Liver (tissue), 8 donors: ENCODE measurements at regions not wholly inside any gene's neighbourhood (a gene's known extent, or its start where the extent isn't known, plus 50 kb on each side); places are given as distances from the start of the nearest gene placed in this dataset.

Source experiments
- DNase-seq: peaks from one replicate; pipeline ENCODE4 v3.0.0-alpha.2; 2017; ENCODE audit warnings: low spot score
- H3K27ac ChIP-seq, 2 donors: one replicate each; pipeline ENCODE4 v1.7.0; 2013; ENCODE audit warnings: inconsistent platforms in 2 of 2, low read length in 2 of 2, control low read depth in 1 of 2, low read depth in 1 of 2, mild to moderate bottlenecking in 1 of 2
- H3K27me3 ChIP-seq, 4 donors: one replicate each; pipeline versions ENCODE4 v1.6.1 to v1.7.0; 2013; ENCODE audit warnings: low read length in 3 of 4, inconsistent platforms in 1 of 4, mild to moderate bottlenecking in 1 of 4, moderate library complexity in 1 of 4; ENCODE audit not compliant: control insufficient read depth in 4 of 4, insufficient read depth in 4 of 4
- H3K36me3 ChIP-seq, 4 donors: one replicate each; pipeline versions ENCODE4 v1.6.1 to v1.7.0; 2013; ENCODE audit warnings: low read length in 3 of 4, mild to moderate bottlenecking in 3 of 4, low read depth in 1 of 4, moderate library complexity in 1 of 4; ENCODE audit not compliant: control insufficient read depth in 4 of 4, insufficient read depth in 3 of 4
- H3K4me1 ChIP-seq, 4 donors: one replicate each; pipeline versions ENCODE4 v1.6.1 to v1.7.0; 2013; ENCODE audit warnings: low read length in 3 of 4, mild to moderate bottlenecking in 3 of 4, moderate library complexity in 1 of 4; ENCODE audit not compliant: control insufficient read depth in 4 of 4, insufficient read depth in 4 of 4
- H3K4me3 ChIP-seq, 3 donors: one replicate each; pipeline versions ENCODE4 v1.6.1 to v1.7.0; 2013; ENCODE audit warnings: low read length in 3 of 3, control low read depth in 1 of 3, low read depth in 1 of 3, mild to moderate bottlenecking in 1 of 3
- H3K9ac ChIP-seq, 2 donors: one replicate each; pipeline ENCODE4 v1.7.0; 2013; ENCODE audit warnings: low read length in 2 of 2, mild to moderate bottlenecking in 2 of 2, moderate library complexity in 2 of 2, control low read depth in 1 of 2, low read depth in 1 of 2
- H3K9me3 ChIP-seq, 4 donors: one replicate each; pipeline versions ENCODE4 v1.6.1 to v1.7.0; 2013; ENCODE audit warnings: low read length in 3 of 4; ENCODE audit not compliant: control insufficient read depth in 4 of 4
- EGR1 ChIP-seq, 2 donors: IDR thresholded peaks; 2 replicates each; pipeline ENCODE4 v1.6.1; 2016 to 2018; ENCODE audit warnings: antibody characterized with exemption in 2 of 2, low read depth in 2 of 2
- FOXA1 ChIP-seq: IDR thresholded peaks from 2 replicates; pipeline ENCODE4 v1.6.1; 2016; ENCODE audit warnings: antibody characterized with exemption
- FOXA2 ChIP-seq: IDR thresholded peaks from 2 replicates; pipeline ENCODE4 v1.6.1; 2016; ENCODE audit warnings: antibody characterized with exemption
- GABPA ChIP-seq, 2 donors: IDR thresholded peaks in 1 of 2; conservative IDR thresholded peaks in 1 of 2; 2 replicates each; pipeline ENCODE4 v1.6.1; 2016; ENCODE audit warnings: antibody characterized with exemption in 2 of 2, mild to moderate bottlenecking in 1 of 2, moderate library complexity in 1 of 2
- HNF4A ChIP-seq, 2 donors: conservative IDR thresholded peaks; 2 replicates each; pipeline ENCODE4 v1.6.1; 2016; ENCODE audit warnings: antibody characterized with exemption in 2 of 2, mild to moderate bottlenecking in 2 of 2
- HNF4G ChIP-seq: IDR thresholded peaks from 2 replicates; pipeline ENCODE4 v1.6.1; 2016; ENCODE audit warnings: antibody characterized with exemption
- JUND ChIP-seq, 2 donors: IDR thresholded peaks; 2 replicates each; pipeline ENCODE4 v1.6.1; 2016; ENCODE audit warnings: antibody characterized with exemption in 2 of 2
- NR2F2 ChIP-seq: IDR thresholded peaks from 2 replicates; pipeline ENCODE4 v1.6.1; 2016; ENCODE audit warnings: antibody characterized with exemption
- RAD21 ChIP-seq, 2 donors: IDR thresholded peaks; 2 replicates each; pipeline ENCODE4 v1.6.1; 2016; ENCODE audit warnings: antibody characterized with exemption in 2 of 2, mild to moderate bottlenecking in 2 of 2
- RXRA ChIP-seq, 2 donors: IDR thresholded peaks; 2 replicates each; pipeline ENCODE4 v1.6.1; 2017 to 2018; ENCODE audit warnings: antibody characterized with exemption in 2 of 2, mild to moderate bottlenecking in 1 of 2
- TAF1 ChIP-seq: conservative IDR thresholded peaks from 2 replicates; pipeline ENCODE4 v1.6.1; 2016; ENCODE audit warnings: antibody characterized with exemption, mild to moderate bottlenecking
- WGBS: extraction: QIAGEN DNeasy Blood & Tissue Kit; methylation state at CpG from one replicate; pipeline ENCODE4 v1.1.7; 2013; 5-methylcytosine and 5-hydroxymethylcytosine counted together
- TF ChIP-seq, protein P1 (sequence below): IDR thresholded peaks from 2 replicates; pipeline ENCODE4 v1.6.1; 2016; ENCODE audit warnings: antibody characterized with exemption
- TF ChIP-seq, protein P2 (sequence below): IDR thresholded peaks from 2 replicates; pipeline ENCODE4 v1.6.1; 2016; ENCODE audit warnings: antibody characterized with exemption
- TF ChIP-seq, protein P3 (sequence below): IDR thresholded peaks from 2 replicates; pipeline ENCODE4 v1.6.1; 2016; ENCODE audit warnings: antibody characterized with exemption, mild to moderate bottlenecking
- TF ChIP-seq, protein P4 (sequence below): fragments of 150-350 bp; IDR thresholded peaks from 2 replicates; pipeline ENCODE4 v1.5.1; 2017; ENCODE audit warnings: improper control_type of control experiment, low read depth, low read length; ENCODE audit not compliant: missing input control
- donor health status: healthy.
- donor health status: healthy.
- donor health status: healthy.
- donor health status: healthy.
- donor health status: healthy.

DNA sequence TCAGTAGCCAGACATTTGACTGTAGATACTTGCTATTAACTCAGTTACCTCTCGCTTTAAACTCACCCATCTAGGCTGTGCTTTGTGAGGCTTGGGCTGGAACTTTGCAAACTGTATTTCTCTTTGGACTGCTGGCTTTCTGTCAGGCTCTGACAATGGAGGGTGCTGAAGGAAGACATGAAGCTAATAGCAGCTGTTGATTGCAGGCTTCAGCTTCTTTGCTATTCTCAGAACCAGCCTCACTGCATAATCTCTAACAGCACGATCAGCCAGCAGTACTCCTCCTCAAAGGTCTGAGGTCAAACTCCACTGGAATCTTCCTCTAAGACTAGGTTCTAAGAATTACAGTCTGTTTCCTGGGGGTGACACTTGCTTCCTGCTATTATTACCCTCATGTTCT is 295.6 kb downstream of the ZBBX start:
- no peak for DNase-seq
- WGBS = 59% methylated on average over 2 of the region's 2 CpGs
- no peaks in the 10 kb centered on the region for H3K4me1 ChIP-seq
- H3K4me3 ChIP-seq = no peak overlapping the region
- H3K9me3 ChIP-seq = no peaks in the 10 kb centered on the region
- TF ChIP-seq NR2F2 (peak; percentile 12), RAD21 (IDR thresholded peaks at IDR 0.05) (no peak)
- H3K27ac ChIP-seq = no peak overlapping the region
- H3K9ac ChIP-seq = no peak overlapping the region
- H3K27me3 ChIP-seq = no peaks in the 10 kb centered on the region
- no peaks in the 10 kb centered on the region for H3K36me3 ChIP-seq

DNA sequence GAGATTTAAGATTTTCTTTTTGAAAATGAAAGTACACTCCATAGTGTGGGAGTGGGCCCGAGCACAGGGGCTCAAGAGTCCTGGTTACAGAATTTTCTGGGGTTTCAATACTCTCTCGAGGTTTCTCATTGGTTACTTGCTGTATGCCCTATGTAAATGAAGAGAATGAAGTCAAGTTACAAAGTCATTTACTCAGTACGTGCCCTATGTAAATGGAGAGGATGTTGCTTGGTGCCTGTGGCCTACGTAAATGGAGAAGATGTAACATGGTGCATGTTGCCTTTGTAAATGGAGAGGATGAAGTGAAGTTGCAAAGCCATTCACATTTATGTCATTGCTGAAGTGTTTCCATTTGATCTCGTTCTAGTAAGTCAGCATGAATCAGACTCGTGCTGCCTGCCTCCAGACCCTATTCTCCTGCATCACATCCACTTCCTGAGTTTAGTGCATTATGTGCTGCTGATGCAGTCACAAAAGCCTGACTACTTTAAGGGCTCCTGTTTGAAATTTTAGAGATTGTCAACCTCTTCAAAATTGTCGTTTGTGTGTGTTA is 302.0 kb downstream of the ZBBX start:
- 74% methylated on average over 7 of the region's 7 CpGs for WGBS

DNA sequence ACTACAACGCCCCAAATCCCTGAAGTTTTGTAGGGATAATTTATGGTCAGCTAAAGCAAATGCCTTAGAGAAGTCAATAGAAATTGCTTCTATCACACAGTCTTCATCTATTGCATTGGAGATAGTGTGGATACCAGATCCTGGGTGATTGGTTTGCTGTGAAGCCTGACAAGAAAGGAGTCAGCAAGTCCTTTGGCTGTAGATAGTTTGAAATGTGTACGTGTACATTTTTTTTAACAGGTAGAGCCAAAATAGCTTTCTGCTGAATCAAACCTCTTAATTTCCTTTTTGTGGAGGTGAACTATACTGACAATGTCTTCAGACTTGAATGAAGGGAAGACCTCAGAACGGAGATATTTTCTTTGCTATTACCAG is 312.3 kb downstream of the ZBBX start:
- no peak overlapping the region for H3K9ac ChIP-seq
- peaks cover 0 to 12% (median 9%) of the 10 kb centered on the region in 4 donors for H3K4me1 ChIP-seq
- H3K4me3 ChIP-seq = no peak overlapping the region
- 78% methylated on average over 3 of the region's 3 CpGs for WGBS
- no peaks in the 10 kb centered on the region for H3K27me3 ChIP-seq
- TF ChIP-seq FOXA1 (no peak), GABPA (IDR thresholded peaks at IDR 0.05 in 1 of 2, conservative IDR thresholded peaks at IDR 0.05 in 1 of 2) (no peak), EGR1 (IDR thresholded peaks at IDR 0.05; ENCODE audit: low read depth in 2 of 2) (no peak), RXRA (IDR thresholded peaks at IDR 0.05) (no peak), TAF1 (no peak)
- H3K9me3 ChIP-seq = no peaks in the 10 kb centered on the region
- no peak for DNase-seq
- H3K27ac ChIP-seq = no peak overlapping the region
- H3K36me3 ChIP-seq = no peaks in the 10 kb centered on the region

More for the DNA sequence above, 302.0 kb downstream of the ZBBX start:
- Histone ChIP-seq H3K27ac (no peak overlapping the region), H3K36me3 (no peaks in the 10 kb centered on the region), H3K4me1 (no peaks in the 10 kb centered on the region), H3K9me3 (no peaks in the 10 kb centered on the region), H3K4me3 (no peak overlapping the region), H3K27me3 (no peaks in the 10 kb centered on the region), H3K9ac (no peak overlapping the region)
- no peak for DNase-seq
- TF ChIP-seq FOXA2 = no peak
- no peak for TF ChIP-seq TAF1
- TF ChIP-seq, protein P1, sequence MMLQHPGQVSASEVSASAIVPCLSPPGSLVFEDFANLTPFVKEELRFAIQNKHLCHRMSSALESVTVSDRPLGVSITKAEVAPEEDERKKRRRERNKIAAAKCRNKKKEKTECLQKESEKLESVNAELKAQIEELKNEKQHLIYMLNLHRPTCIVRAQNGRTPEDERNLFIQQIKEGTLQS = no peak
- TF ChIP-seq HNF4A (conservative IDR thresholded peaks at IDR 0.05) = no peak
- no peak for TF ChIP-seq RAD21 (IDR thresholded peaks at IDR 0.05)
- TF ChIP-seq, protein P2, sequence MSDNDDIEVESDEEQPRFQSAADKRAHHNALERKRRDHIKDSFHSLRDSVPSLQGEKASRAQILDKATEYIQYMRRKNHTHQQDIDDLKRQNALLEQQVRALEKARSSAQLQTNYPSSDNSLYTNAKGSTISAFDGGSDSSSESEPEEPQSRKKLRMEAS = no peak
- no peak for TF ChIP-seq JUND (IDR thresholded peaks at IDR 0.05)

DNA sequence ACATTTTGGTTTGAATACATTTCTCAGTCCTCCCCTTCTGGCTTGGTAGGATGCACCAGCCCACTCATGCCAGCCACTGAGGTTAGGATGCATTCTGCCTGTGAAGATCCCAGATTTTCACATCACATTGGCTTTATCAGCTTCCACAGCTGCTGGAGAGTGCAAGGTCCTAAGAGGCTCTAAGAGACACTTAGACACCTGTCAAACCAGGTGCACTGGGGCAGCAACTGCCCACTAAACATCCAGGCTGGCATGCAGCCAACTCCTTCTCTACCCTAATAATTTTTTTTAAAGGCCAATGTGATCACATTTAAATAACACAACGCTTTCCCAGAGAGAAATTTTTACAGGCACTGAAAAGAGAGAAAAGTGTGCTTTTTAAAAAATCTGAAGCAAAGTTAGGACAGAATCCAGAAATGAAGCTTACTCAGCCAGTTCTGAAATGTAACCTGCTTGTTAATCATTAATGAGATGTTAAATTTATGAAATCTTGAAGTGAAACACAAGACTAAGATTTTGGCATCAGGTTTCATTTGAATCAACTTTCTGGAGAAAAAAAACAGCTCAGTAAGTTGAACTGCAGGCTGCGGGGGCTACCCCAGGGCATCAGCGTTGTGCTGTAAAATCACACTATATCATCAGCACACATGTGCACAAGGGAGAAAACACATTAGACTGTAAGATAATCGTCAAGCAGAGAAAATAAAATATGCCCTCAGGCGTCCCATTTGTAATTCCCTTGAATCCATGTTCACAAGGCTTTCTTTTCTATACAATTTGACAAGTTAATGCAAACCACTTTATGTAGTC is 312.9 kb downstream of the ZBBX start:
- no peak overlapping the region for H3K4me3 ChIP-seq
- 31% methylated on average over 5 of the region's 5 CpGs for WGBS
- no peaks in the 10 kb centered on the region for H3K36me3 ChIP-seq
- peaks cover 0 to 12% (median 9%) of the 10 kb centered on the region in 4 donors for H3K4me1 ChIP-seq
- TF ChIP-seq RAD21 (IDR thresholded peaks at IDR 0.05) (no peak), EGR1 (IDR thresholded peaks at IDR 0.05; ENCODE audit: low read depth in 2 of 2) (no peak), JUND (IDR thresholded peaks at IDR 0.05) (no peak), TAF1 (no peak), FOXA2 (no peak), NR2F2 (no peak), GABPA (IDR thresholded peaks at IDR 0.05 in 1 of 2, conservative IDR thresholded peaks at IDR 0.05 in 1 of 2) (no peak), HNF4G (no peak), RXRA (IDR thresholded peaks at IDR 0.05) (no peak)
- TF ChIP-seq, protein P3, sequence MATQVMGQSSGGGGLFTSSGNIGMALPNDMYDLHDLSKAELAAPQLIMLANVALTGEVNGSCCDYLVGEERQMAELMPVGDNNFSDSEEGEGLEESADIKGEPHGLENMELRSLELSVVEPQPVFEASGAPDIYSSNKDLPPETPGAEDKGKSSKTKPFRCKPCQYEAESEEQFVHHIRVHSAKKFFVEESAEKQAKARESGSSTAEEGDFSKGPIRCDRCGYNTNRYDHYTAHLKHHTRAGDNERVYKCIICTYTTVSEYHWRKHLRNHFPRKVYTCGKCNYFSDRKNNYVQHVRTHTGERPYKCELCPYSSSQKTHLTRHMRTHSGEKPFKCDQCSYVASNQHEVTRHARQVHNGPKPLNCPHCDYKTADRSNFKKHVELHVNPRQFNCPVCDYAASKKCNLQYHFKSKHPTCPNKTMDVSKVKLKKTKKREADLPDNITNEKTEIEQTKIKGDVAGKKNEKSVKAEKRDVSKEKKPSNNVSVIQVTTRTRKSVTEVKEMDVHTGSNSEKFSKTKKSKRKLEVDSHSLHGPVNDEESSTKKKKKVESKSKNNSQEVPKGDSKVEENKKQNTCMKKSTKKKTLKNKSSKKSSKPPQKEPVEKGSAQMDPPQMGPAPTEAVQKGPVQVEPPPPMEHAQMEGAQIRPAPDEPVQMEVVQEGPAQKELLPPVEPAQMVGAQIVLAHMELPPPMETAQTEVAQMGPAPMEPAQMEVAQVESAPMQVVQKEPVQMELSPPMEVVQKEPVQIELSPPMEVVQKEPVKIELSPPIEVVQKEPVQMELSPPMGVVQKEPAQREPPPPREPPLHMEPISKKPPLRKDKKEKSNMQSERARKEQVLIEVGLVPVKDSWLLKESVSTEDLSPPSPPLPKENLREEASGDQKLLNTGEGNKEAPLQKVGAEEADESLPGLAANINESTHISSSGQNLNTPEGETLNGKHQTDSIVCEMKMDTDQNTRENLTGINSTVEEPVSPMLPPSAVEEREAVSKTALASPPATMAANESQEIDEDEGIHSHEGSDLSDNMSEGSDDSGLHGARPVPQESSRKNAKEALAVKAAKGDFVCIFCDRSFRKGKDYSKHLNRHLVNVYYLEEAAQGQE = no peak
- TF ChIP-seq, protein P4, sequence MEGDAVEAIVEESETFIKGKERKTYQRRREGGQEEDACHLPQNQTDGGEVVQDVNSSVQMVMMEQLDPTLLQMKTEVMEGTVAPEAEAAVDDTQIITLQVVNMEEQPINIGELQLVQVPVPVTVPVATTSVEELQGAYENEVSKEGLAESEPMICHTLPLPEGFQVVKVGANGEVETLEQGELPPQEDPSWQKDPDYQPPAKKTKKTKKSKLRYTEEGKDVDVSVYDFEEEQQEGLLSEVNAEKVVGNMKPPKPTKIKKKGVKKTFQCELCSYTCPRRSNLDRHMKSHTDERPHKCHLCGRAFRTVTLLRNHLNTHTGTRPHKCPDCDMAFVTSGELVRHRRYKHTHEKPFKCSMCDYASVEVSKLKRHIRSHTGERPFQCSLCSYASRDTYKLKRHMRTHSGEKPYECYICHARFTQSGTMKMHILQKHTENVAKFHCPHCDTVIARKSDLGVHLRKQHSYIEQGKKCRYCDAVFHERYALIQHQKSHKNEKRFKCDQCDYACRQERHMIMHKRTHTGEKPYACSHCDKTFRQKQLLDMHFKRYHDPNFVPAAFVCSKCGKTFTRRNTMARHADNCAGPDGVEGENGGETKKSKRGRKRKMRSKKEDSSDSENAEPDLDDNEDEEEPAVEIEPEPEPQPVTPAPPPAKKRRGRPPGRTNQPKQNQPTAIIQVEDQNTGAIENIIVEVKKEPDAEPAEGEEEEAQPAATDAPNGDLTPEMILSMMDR = no peak
- TF ChIP-seq, protein P1 = no peak
- no peaks in the 10 kb centered on the region for H3K27me3 ChIP-seq
- H3K9ac ChIP-seq = no peak overlapping the region
- no peak for DNase-seq
- no peaks in the 10 kb centered on the region for H3K9me3 ChIP-seq
- no peak overlapping the region for H3K27ac ChIP-seq
